ENCODE measurements at regions not wholly inside any gene's neighbourhood (a gene's known extent, or its start where the extent isn't known, plus 50 kb on each side); places are given as distances from the start of the nearest gene placed in this dataset.

- TF ChIP-seq, protein P1, sequence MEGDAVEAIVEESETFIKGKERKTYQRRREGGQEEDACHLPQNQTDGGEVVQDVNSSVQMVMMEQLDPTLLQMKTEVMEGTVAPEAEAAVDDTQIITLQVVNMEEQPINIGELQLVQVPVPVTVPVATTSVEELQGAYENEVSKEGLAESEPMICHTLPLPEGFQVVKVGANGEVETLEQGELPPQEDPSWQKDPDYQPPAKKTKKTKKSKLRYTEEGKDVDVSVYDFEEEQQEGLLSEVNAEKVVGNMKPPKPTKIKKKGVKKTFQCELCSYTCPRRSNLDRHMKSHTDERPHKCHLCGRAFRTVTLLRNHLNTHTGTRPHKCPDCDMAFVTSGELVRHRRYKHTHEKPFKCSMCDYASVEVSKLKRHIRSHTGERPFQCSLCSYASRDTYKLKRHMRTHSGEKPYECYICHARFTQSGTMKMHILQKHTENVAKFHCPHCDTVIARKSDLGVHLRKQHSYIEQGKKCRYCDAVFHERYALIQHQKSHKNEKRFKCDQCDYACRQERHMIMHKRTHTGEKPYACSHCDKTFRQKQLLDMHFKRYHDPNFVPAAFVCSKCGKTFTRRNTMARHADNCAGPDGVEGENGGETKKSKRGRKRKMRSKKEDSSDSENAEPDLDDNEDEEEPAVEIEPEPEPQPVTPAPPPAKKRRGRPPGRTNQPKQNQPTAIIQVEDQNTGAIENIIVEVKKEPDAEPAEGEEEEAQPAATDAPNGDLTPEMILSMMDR (IDR thresholded peaks at IDR 0.05) = no peak
- TF ChIP-seq POLR2A (IDR thresholded peaks at IDR 0.05) = no peak
These were observed 69.5 kb upstream of the GDF10 start for GRCh38 chr10:47230482-47230881.
